ENCODE measurements at regions not wholly inside any gene's neighbourhood (a gene's known extent, or its start where the extent isn't known, plus 50 kb on each side); places are given as distances from the start of the nearest gene placed in this dataset.
A peak's percentile ranks its signal among the peaks of the same experiment; 100 is the strongest.
"Not testable (repeated sequence)": the region's sequence is repeated elsewhere in the genome, so short reads cannot be mapped to it uniquely, and the experiment has no call there.

DNA sequence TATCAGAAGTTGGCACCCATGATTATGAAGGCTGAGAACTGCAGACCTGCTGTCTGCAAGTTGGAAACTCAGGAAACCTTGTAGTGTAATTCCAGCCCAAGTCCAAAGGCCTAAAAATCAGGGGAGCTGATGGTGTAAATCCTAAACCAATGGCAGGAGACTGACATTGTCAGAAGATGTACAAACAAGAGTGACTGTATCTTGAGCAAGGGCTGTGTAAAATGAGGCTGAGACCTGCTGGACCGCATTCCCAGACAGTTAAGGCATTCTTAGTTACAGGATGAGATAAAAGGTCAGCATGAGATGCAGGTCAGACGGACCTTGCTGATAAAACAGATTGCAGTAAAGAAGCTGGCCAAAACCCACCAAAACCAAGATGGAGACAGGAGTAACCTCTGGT lies 147.7 kb downstream of the COG6 start:
- DNase-seq: no peak

DNA sequence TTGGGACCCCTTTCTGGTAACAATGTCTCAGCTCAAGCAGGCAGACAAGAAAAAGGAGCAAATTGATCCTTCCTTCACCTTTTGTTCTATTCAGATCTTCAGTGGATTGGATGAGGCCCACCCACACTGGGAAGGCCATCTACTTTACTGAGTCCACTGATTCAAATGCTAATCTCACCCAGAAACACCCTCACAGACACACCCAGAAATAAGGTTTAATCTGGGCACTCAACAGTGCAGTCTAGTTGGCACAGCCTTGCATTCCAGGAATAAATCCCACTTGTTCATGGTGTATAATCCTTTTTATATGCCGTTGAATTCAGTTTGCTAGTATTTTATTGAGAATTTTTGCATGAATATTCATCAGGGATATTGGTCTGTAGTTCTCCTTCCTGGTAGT lies 148.4 kb downstream of the COG6 start:
- DNase-seq: no peak

DNA sequence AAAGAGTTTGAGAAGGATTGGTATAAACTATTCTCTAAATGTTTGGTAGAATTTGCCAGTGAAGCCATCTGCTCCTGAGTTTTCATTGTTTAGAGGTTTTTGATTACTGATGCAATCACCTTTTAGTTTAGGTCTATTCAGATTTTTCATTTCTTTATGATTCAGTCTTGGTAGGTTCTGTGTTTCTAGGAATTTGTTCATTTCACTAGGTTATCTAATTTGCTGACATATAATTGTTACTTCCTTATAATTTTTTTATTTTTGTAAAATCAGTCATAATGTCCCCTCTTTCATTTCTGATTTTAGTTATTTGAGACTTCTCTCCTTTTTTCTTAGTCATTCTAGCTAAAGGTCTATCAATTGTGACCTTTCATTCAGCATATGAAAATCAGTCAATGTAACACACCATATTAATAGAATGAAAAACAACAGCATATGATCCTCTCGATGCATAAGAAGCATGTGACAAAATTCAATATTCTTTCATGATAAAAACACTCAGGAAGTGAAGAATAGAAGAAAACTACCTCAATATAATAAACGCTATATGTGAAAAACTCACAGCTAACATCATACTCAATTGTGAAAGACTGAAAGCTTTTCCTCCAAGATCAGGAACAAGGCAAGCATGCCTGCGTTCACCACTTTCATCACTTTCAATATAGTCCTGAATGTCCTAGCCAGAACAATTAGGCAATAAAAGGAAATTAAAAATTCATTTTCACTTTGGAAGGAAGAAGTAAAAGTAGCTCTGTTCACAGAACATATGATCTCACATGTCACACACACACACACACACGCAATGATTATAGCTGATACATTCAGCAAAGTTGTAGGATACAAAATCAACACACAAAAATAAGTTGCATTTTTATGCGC lies 149.1 kb downstream of the COG6 start:
- no peak for DNase-seq

DNA sequence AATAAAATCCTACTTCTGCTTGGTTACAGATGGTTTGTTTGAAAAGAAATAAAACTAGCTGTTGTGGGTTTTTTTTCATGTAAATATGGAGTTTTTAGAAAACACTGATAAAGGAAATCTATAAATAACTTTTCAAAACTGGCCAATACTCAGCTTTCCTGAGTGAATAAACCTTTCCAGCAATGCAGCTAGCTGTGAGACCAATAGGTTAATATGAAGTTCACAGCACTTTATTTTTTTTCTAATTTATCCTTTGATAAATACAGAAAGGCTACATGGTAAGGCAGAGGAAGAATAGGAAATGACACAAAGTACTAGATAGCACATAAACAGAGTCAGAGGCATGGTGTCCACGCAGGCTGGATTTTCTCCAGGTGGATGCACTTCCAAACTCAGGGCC lies 154.0 kb downstream of the COG6 start:
- DNase-seq: no peak

DNA sequence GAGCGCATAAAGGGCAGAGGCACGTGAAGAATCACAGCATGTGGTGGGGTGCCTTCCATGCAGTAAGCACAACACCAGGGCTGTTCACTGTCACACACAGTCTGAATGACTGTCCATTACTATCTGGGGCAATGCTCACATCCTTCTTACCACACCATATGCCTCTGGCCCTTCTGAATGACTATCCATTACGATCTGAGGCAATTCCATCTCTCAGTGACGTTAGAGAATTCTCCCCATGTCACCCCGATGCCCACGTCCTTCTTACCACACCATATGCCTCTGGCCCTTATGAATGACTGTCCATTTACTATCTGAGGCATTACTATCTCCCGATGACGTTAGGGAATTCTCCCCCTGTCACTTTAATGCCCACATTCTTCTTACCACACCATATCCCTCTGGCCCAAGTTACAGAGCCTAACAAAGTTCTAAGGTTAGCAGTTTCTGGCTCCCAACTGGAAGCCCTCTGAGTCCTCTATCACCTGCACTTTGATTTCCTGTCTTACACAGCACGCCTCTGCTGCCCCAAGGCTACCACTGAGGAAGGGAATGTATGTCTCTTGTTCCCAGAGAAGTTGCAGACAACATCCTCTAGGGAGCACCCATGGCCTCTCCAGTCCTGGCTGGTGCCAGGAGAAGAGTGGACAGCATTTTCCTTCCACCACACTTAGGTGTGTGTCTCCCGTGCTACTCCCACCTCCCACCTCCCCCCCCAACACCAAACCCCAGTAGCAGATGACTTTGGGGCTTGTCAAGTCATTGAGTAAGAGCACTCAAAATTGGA lies 154.8 kb downstream of the COG6 start:
- DNase-seq: no peak

DNA sequence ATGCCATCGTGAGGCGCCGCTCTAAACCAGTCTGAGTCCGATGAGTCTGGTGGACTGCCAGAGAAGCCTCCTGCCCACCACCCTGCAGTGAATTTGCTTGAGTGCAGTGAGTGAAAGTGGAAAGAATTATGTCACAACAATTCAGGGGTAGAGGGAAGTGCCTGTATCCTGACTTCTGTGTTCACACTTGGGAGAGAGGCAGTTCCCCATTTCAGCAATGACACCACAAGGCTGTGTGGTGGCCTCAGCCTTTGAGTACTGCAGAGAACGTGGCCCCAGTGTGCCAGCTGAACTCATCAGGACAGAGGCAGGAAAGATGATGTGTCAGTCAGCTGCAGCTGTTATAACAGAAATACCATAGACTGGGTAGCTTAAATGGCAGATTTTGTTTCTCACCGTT lies 155.6 kb downstream of the COG6 start:
- peak; percentile 43 for DNase-seq

DNA sequence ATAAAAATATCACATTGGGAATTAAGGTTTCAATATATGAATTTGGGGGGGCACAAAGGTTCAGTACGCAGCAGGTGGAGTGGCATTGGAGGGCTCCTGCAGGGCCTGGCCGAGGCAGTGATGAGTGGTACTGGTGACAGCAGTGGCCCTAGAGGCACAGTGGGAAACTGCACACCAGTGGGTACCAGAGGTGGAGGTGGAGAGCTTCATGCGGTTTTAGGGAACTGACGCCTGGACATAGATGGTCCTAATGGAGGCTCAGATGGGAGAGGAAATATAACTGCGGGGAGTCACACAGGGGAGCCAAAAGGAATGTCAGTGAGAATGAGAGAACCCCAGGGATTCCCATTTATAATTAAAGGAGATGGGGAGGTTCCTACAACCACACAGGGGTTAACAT lies 156.2 kb downstream of the COG6 start:
- DNase-seq: no peak

DNA sequence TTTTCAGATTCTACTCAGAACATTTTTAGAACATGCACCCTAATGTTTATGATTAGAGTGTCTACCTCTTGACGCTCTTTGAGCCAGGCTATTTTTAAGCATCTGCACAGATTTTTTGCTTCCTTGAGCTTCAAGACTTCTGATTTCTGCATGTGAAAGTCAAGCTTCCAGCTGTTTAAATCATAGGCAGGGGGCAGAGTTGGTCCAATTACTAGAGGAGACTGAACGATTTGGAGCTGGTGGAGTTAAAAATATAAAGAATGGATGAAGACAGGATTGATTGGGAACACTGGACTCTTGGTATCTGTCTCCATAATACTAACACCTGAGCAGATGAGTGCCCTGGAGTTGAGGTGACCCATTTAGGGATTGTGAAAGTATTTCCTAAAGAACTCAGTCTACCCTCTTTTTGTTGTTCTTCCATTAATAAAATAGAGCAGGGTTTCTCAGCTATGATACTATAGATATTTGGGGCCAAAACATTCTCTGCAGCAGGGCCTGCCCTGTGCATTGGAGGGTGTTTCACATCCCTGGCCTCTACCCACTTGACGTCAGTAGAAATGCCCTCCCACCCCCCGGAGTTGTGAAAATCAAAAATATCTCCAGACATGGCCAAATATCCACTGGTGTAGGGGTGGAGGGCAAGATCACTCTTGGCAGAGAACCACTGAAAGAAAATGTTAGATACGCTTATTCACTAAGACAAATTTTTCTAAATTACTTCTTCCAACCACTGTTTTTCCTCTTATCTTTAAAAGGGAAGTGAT lies 160.1 kb downstream of the COG6 start:
- DNase-seq: no peak

DNA sequence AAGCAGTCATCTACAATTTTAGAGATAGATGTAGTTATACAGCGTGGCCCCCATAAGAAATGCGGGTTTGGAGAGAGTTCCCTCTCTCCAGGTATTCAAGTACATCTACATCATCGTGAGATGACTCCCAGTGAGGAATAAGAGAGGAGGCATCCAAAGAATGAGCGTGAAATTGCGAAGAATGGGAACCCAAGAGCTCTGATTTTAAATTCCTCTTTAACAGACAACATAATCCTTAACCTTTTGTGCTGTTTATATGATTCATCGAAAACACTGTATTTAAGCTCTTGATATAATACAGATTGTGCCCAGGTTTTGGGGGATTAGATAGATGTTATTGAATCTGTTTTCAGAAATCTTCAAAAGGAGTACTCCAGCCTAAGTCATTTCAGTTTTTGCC lies 161.5 kb downstream of the COG6 start:
- no peak for DNase-seq

DNA sequence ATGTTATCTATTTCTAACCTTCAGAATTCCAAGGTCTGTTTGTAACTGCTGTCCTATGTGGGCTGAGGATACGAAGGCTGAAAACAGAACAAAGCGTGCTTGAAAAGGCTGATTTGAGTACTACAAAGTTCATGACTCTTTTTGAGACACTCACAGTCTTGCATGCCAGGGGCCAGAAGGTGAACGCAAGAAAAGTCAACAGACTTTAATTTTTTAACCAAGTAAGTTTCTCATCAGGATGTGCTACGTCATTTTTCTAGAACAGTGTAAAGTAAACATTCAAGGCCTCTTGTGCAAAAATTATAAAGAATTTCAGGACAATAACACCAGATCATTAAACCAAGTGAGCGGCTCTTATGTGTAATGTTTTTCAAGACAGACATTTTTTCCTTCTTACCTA lies 163.5 kb downstream of the COG6 start:
- DNase-seq: no peak

DNA sequence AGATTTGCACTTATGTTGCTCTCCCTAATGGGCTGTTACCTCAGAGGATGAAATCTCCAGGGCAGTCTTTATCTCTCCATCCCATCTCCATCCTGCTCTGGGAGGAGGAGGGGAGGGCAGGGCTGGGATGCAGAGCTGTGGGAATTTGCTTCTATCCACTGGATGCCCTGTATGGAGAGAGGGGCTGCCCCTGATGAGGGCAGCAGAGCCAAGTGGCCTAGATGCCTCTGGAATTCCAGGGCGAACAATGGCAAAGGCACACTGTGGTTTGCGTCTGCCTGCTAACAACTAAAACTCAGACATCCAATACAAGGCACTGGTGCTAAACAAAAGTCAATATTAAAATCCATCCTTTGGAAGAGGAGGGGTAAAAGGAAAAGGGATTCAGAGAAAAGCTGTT lies 165.1 kb downstream of the COG6 start:
- DNase-seq: no peak

DNA sequence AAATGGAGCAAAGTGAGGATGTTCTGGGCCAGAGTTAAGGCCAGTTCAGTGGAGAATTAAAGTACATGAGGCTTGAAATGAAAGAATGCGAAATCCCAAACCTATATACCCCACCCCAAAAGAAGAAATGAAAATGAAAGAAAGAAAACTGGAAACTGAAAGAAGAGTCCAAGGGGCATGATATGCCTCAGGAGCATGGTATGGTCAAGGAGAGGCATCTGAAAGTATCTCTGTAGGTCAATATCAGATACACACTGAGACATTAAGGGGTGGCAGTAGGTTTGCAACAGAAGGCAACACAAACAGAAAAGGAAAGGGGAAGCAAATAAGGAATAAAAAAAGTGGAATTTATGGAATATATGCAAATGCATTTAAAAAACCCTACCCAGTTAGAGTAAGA lies 166.5 kb downstream of the COG6 start:
- DNase-seq: no peak

DNA sequence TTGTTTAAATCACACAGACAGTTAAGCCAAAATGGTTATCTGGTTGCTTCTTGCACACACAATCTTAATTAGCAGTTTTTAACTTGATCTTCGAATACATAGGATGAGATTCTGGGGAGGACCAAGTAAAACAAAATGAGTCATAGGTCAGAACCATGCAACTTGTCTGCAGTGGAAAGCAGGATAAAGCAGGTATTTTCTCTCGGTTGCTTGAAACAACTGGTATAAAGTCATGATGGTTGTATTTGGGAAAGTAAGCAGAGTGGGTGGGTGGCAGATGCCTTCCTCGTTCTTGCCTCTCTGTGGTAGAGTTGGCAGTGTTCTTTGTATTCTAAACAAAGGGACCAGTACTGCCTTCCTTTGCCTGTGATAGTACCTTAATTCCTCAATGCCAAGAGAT lies 167.0 kb downstream of the COG6 start:
- no peak for DNase-seq

DNA sequence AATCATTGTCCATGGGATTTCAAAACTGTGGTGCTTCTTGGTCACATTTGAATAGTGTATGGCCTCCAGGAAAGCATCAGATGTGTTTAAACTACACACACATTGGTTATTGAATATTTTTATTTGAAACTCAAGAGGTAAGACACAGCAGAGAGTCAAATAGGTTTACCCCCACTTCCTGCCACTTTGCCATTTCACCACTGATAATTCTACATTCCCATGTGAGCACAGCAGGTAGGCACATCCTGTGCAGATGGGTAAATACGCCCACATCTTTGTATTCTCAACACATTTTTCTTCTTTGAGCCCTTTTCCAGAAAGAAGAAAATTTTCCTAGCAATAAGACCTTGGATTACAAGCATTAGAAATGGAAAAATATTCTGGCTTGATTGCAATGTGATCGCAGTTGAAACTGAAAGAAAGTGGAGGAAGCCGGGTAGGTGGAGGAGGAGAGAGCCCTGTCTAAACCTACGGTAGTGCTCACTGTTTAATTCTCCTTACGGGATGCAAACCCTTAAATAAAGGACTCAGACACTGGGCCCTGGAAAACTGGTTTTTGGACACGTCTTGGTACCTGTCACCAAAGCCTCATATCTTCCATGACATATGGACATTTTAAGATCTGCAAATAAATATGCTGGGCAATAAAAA lies 167.7 kb downstream of the COG6 start:
- DNase-seq: no peak

DNA sequence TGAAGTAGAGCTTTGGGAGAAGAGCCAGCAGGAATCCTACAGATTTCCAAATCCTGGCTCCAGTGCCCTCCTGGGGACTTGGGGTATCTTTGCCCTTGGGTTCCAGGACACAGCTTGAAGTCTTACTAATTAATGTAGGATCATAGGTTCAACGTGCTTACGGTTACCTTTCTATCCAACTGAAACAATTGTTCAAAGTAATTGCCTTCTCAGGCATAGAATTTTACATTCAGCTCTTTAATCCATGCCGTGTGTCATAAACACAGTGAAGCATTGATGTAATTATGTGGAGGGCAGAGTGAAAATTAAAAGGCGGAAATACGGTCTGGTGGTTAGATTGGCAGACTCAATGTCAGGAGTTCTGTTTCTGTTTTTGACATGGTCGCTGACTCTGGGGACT lies 170.4 kb downstream of the COG6 start:
- no peak for DNase-seq

DNA sequence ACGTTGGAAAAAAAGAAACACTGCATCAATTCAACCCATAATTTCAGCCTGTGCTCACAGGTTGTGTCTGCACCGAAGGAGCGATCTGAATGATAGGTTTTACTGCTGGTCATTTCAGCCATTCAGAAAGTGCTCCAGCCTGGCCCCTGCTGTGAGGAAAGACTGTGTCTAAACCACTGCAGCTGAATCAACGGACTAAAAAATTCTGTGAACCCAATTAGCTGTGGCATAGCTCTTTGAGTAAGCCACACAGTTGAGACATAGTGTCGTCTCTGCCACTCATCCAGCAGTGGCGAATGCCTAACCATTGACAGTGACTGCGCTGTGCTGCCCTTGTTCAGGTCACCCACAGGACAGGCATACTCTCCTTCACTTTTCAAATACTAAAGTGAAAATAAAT lies 179.8 kb downstream of the COG6 start:
- DNase-seq: no peak

DNA sequence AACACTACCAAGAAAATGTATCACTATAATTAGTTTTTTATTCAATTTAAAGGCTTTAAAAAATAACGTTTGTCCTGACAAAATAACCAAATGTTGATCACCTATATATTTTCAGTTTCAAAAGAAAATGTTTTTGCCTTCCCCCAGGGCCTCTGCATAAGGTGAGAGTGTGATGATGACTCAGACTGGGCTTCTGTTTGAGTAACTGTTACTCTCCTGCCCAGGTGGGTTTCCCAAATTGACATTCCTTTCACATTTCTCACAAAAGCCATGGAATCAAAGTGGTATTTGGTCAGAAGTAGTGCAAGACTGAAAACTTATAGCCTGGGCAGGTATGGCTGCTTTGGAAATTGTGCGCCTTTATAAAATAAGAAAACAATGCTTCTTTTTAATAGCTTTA lies 180.6 kb downstream of the COG6 start:
- no peak for DNase-seq

DNA sequence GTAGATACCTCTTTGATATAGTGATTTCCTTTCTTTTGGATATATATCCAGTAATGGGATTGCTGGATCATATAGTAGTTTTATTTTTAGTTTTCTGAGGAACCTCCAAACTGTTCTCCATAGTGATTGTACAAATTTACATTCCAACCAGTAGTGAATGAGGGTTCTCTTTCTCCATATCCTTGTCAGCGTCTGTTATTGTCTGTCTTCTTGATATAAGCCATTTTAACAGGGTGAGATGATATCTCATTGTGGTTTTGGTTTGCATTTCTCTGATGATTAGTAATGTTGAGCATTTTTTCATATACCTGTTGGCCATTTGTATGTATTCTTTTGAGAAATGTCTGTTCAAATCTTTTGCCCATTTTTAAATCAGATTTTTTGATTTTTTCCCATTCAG lies 182.4 kb downstream of the COG6 start:
- DNase-seq: not testable (repeated sequence)

DNA sequence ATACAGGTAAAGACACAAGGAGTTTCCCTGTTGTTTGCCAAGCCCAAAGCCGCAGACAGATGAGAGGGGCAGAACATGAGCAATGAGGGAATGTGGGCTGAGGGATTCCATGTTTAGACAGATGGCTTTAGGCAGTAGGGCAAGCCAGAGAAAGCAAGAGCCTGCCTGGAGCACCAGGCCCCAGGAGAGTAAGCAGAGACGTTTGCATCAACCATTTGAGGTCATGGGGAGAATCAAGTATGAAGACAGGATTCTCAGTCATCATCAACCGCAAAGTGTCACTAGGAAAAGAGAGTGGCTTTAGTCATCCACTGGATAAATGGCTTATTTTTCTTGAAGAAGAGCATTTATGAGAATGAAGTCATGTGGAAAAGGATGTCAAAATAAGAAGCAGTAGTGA lies 184.7 kb downstream of the COG6 start:
- no peak for DNase-seq

DNA sequence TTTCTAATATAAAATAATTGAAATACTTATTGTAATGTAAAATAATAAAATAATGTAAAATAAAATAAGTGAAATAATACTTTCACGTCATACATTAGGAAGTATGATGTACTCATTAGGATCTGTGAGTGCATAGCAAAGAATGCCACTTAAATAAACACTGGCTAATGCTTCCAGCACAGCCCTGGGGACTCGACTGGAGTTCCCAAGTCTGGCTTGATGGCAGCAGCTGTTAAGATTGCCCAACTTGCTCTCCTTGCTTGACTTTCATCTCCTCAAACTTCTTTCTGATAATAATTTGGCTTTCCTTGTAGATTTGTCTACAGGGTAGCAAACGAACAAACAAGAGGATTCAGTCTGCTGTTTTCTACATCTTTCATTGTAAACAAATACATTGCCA lies 191.9 kb downstream of the COG6 start:
- no peak for DNase-seq

DNA sequence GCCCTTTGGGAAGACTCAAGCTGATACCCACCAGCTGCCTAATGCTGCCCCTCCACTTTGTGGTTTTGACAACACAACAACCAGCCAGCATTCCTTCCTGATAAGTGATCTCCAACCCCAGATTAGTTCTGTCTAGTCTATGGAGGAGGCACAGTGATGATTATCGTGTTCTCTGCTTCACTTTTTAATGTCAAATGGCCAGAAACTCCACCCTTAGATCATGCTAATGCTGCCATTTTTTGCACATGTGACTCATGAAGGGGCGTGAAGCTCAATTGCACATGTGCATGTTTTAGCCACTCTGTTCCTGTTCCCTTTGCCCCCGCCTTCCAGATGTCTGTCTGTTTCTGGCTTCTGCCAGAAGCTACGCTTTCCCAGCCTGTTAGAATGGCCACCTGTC lies 199.8 kb downstream of the COG6 start:
- peak; percentile 17 for DNase-seq

DNA sequence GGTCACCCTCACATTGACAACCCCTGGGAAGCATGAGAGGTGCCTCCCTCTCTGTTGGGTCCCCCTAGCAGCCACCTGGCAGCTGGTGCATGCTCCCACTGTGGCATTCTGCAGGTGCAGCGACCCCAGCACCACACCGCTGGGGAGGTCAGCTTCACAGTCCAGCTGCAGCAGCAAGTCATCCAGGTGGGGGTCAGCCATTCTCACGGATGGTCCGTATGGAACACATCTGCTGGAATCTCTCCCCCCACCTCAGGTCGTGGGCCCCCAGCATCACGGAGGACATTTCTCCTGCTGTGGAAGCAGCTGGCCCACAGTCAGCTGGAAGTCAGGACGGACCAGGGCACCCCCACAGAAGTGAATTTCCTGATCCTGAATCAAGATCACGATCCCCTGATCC lies 201.3 kb downstream of the COG6 start:
- no peak for DNase-seq

DNA sequence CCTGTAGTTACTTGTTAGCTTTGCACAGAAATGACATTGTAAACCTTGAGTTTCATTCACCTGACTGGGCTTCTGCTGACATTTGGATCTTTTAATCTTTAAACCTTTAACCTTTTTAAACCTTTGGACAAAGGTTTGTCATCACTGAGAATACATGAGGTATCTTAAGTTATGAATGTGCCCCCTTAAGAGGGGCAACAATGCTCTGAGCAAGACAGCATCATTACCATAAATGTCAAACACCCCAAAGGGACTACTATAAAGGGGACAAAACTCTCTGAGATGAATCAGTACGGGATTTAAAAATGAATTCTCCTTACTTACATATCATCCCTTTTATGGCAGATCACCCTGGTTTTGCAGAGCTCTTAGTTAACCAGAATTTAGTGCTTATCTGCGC lies 203.3 kb downstream of the COG6 start:
- no peak for DNase-seq

Data from hematopoietic multipotent progenitor cell treated with erythropoietin and hydrocortisone succinate and interleukin-3 and kit ligand, for 6 days (in vitro differentiated cells).